B cell (primary cell): ENCODE measurements at regions not wholly inside any gene's neighbourhood (a gene's known extent, or its start where the extent isn't known, plus 50 kb on each side); places are given as distances from the start of the nearest gene placed in this dataset.

Experiments
- ATAC-seq: fragments of 200-7000 bp; cut with Tn5 transposase; one replicate; pipeline ENCODE4 v1.10.0; 2021; ENCODE audit warnings: low read depth, mild to moderate bottlenecking, moderate number of reproducible peaks, moderate library complexity
- CTCF ChIA-PET: fragments of 350-600 bp; sonication (Branson Sonifier 250); formaldehyde crosslinking; loops from one replicate; lab custom pipeline; 2021; ENCODE audit warnings: antibody characterized with exemption, inconsistent platforms; lab: Charles Lee
- POLR2A ChIA-PET: fragments of 350-600 bp; sonication (Branson Sonifier 250); formaldehyde crosslinking; loops from one replicate; lab custom pipeline; 2021; ENCODE audit warnings: antibody characterized with exemption; lab: Charles Lee
- DNase-seq: peaks from one replicate; pipeline ENCODE4 v3.0.0; 2013
- H2AFZ ChIP-seq: 2 replicates; pipeline ENCODE4 v1.6.1; 2012; ENCODE audit warnings: mild to moderate bottlenecking, low read depth, low read length; ENCODE audit not compliant: insufficient read depth, poor library complexity, severe bottlenecking
- H3K27ac ChIP-seq, 2 donors: 1 replicate in 1 of 2; 2 replicates in 1 of 2; pipeline ENCODE4 v1.5.1; 2012 to 2013; ENCODE audit warnings: low read length in 2 of 2, mild to moderate bottlenecking in 2 of 2, moderate library complexity in 1 of 2
- H3K27me3 ChIP-seq, 4 experiments: fragments of 200-600 bp in 1 of 4; sonication (generic) in 1 of 4; replicated peaks in 1 of 4; 1 replicate in 2 of 4; 2 replicates in 2 of 4; pipeline versions ENCODE4 v1.6.1 to v1.7.0; 2013 to 2016; ENCODE audit warnings: low read length in 3 of 4, mild to moderate bottlenecking in 2 of 4, mixed read lengths in 1 of 4, moderate library complexity in 1 of 4; ENCODE audit not compliant: insufficient read depth in 4 of 4, control insufficient read depth in 3 of 4; ENCODE audit errors: control extremely low read depth in 1 of 4
- H3K36me3 ChIP-seq, 2 experiments: replicated peaks in 1 of 2; 1 replicate in 1 of 2; 2 replicates in 1 of 2; pipeline versions ENCODE4 v1.6.1 to v1.7.1; 2013; ENCODE audit warnings: low read length in 1 of 2; ENCODE audit not compliant: insufficient read depth in 2 of 2, control insufficient read depth in 1 of 2; ENCODE audit errors: control extremely low read depth in 1 of 2, extremely low read depth in 1 of 2
- H3K4me1 ChIP-seq, 2 donors: fragments of 200-600 bp in 1 of 2; sonication (generic) in 1 of 2; 1 replicate in 1 of 2; 2 replicates in 1 of 2; pipeline versions ENCODE4 v1.5.1 to v1.6.1; 2013 to 2017; ENCODE audit warnings: low read length in 2 of 2; ENCODE audit not compliant: control insufficient read depth in 2 of 2, insufficient read depth in 2 of 2
- H3K4me2 ChIP-seq: replicated peaks from 2 replicates; pipeline ENCODE3; 2012; ENCODE audit warnings: mild to moderate bottlenecking, low read depth, low read length; ENCODE audit not compliant: poor library complexity, severe bottlenecking
- H3K4me3 ChIP-seq, 5 experiments: fragments of 200-600 bp in 1 of 5; sonication (generic) in 1 of 5; 1 replicate in 3 of 5; 2 replicates in 2 of 5; pipeline versions ENCODE4 v1.5.1 to v1.7.0; 2011 to 2016; ENCODE audit warnings: low read length in 4 of 5, mild to moderate bottlenecking in 4 of 5, low read depth in 2 of 5, control low read depth in 1 of 5, moderate library complexity in 1 of 5; ENCODE audit not compliant: insufficient read depth in 1 of 5; ENCODE audit errors: control extremely low read depth in 1 of 5, extremely low read depth in 1 of 5
- H3K79me2 ChIP-seq: fragments of 200-600 bp; sonication (generic); one replicate; pipeline ENCODE4 v1.6.0; 2016; ENCODE audit warnings: low read length; ENCODE audit not compliant: control insufficient read depth, insufficient read depth
- H3K9ac ChIP-seq: fragments of 200-600 bp; sonication (generic); 2 replicates; pipeline ENCODE4 v1.6.1; 2017; ENCODE audit warnings: mild to moderate bottlenecking, low read length, moderate library complexity
- H3K9me3 ChIP-seq, 3 donors: one replicate each; pipeline versions ENCODE4 v1.6.1 to v1.7.1; 2013; ENCODE audit warnings: low read length in 2 of 3; ENCODE audit not compliant: control insufficient read depth in 2 of 3, insufficient read depth in 1 of 3; ENCODE audit errors: control extremely low read depth in 1 of 3
- H4K20me1 ChIP-seq: 2 replicates; pipeline ENCODE4 v1.6.0; 2012; ENCODE audit warnings: mild to moderate bottlenecking, low read length; ENCODE audit not compliant: insufficient read depth, control insufficient read depth, poor library complexity, severe bottlenecking
- H3K27ac Mint-ChIP-seq: one replicate; pipeline ENCODE4 v1.8.0; 2021; ENCODE audit warnings: mixed read lengths
- H3K27me3 Mint-ChIP-seq: one replicate; pipeline ENCODE4 v1.8.0; 2021; ENCODE audit warnings: mixed read lengths
- H3K4me1 Mint-ChIP-seq: one replicate; pipeline ENCODE4 v1.8.0; 2021; ENCODE audit warnings: mixed read lengths
- H3K4me3 Mint-ChIP-seq: one replicate; pipeline ENCODE4 v1.8.0; 2021; ENCODE audit warnings: mixed read lengths
- H3K9me3 Mint-ChIP-seq: one replicate; pipeline ENCODE4 v1.8.0; 2022; ENCODE audit warnings: mixed read lengths; ENCODE audit not compliant: insufficient read depth
- EZH2 ChIP-seq: IDR thresholded peaks from 2 replicates; pipeline ENCODE4 v1.6.1; 2012; ENCODE audit warnings: borderline replicate concordance, low read depth, mild to moderate bottlenecking, moderate library complexity, low read length; ENCODE audit not compliant: insufficient read depth, poor library complexity, severe bottlenecking
- whole genome bisulfite sequencing: methylation state at CpG from one replicate; pipeline ENCODE4 v1.1.5; 2013; ENCODE audit warnings: missing lambda C conversion rate; ENCODE audit not compliant: insufficient coverage; 5-methylcytosine and 5-hydroxymethylcytosine counted together
- intact Hi-C: fragments of 100-400 bp; cut with micrococcal nuclease; formaldehyde crosslinking; loops from one replicate; pipeline ENCODE4 v1.10.0; 2022
- TF ChIP-seq, protein P1 (sequence below): fragments of 200-600 bp; IDR thresholded peaks from one replicate; pipeline ENCODE4 v1.8.0; 2022; ENCODE audit warnings: antibody characterized with exemption, mild to moderate bottlenecking

DNA sequence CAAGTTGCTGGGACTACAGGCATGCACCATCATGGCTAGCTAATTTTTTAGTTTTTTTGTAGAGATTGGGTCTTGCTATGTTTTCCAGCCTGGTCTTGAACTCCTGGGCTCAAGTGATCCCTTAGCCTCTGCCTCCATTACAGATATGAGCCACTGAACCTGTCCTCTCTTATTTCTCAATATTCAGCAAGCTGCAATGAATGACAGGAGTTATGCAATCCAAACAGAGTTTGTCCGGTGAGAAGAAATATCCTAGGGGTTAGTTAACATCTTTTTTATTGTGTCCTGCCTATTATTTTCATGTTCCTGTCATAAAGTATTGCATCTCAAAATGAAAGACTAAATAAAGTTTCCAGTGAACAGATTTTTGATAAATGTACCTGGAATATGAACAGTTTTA is 1161.4 kb downstream of the OTOL1 start:
- Mint-ChIP-seq H3K4me1 (no peaks in the 10 kb centered on the region), H3K4me3 (no peak overlapping the region), H3K9me3 (peaks cover 2% of the 10 kb centered on the region), H3K27ac (no peak overlapping the region), H3K27me3 (no peaks in the 10 kb centered on the region)
- Histone ChIP-seq H3K4me2 (no peak overlapping the region), H3K9ac (no peak overlapping the region), H3K79me2 (no peaks in the 10 kb centered on the region), H3K36me3 (no peaks in the 10 kb centered on the region), H3K4me1 (no peaks in the 10 kb centered on the region), H4K20me1 (no peaks in the 10 kb centered on the region), H3K9me3 (peaks cover 0 to 1% (median 0%) of the 10 kb centered on the region in 3 donors), H3K4me3 (no peak overlapping the region), H3K27ac (no peak overlapping the region), H3K27me3 (no peaks in the 10 kb centered on the region), H2AFZ (no peak overlapping the region)
- ATAC-seq = no peak
- ChIA-PET CTCF (no interaction called here), POLR2A (no interaction called here)
- intact Hi-C loops = no loop called here
- TF ChIP-seq, protein P1, sequence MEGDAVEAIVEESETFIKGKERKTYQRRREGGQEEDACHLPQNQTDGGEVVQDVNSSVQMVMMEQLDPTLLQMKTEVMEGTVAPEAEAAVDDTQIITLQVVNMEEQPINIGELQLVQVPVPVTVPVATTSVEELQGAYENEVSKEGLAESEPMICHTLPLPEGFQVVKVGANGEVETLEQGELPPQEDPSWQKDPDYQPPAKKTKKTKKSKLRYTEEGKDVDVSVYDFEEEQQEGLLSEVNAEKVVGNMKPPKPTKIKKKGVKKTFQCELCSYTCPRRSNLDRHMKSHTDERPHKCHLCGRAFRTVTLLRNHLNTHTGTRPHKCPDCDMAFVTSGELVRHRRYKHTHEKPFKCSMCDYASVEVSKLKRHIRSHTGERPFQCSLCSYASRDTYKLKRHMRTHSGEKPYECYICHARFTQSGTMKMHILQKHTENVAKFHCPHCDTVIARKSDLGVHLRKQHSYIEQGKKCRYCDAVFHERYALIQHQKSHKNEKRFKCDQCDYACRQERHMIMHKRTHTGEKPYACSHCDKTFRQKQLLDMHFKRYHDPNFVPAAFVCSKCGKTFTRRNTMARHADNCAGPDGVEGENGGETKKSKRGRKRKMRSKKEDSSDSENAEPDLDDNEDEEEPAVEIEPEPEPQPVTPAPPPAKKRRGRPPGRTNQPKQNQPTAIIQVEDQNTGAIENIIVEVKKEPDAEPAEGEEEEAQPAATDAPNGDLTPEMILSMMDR = no peak
- no peak for TF ChIP-seq EZH2
- no CpG with 5 or more reads among the region's 1 CpG for WGBS
- no peak for DNase-seq

DNA sequence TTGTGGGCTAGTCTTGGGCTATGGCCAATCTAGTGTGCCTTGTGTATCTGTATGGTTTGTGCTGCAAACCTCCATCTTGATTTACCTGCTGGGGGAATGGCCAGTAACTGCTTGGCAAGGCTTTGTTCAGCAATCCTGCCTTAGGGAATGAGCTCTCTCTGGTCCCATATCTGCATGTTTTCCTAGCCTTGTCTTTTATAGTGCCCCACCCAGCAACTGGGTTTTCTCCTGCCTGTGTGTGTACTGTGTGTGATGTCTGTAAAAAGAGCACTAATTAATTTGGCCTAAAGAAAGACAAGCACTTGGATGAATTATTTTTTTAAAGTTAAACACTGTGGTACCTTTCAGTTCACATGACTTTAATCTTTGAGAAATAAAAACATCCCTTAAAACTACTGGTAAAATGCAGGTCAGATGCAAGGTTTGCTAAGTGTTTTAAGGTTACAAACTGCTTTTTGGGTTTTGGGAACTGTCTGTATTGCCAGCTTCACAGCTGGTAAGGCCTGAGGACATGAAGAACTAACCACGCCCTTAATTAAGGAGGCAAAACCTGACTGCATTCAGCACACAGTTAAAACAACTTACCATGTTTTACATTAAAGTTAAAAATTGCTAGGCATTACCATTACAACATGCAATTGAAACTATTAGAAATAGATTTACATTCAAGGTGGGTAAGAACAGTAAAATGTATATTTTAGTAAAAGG is 1169.2 kb downstream of the OTOL1 start:
- no peak overlapping the region for H3K9ac ChIP-seq
- no peak overlapping the region for H2AFZ ChIP-seq
- Mint-ChIP-seq H3K9me3 (no peaks in the 10 kb centered on the region), H3K27ac (no peak overlapping the region), H3K4me1 (no peaks in the 10 kb centered on the region), H3K27me3 (no peaks in the 10 kb centered on the region), H3K4me3 (no peak overlapping the region)
- ChIA-PET POLR2A (no interaction called here), CTCF (no interaction called here)
- no peaks in the 10 kb centered on the region for H4K20me1 ChIP-seq
- no peak overlapping the region for H3K27ac ChIP-seq
- peaks cover 0 to 8% (median 0%) of the 10 kb centered on the region in 3 donors for H3K9me3 ChIP-seq
- no peak for DNase-seq
- no peak for ATAC-seq
- no peak for TF ChIP-seq EZH2
- TF ChIP-seq, protein P1 = no peak
- no peaks in the 10 kb centered on the region for H3K36me3 ChIP-seq
- intact Hi-C loops = no loop called here
- WGBS = no CpG with 5 or more reads among the region's 1 CpG
- H3K79me2 ChIP-seq = no peaks in the 10 kb centered on the region
- no peak overlapping the region for H3K4me3 ChIP-seq
- H3K4me1 ChIP-seq = no peaks in the 10 kb centered on the region
- no peak overlapping the region for H3K4me2 ChIP-seq
- no peaks in the 10 kb centered on the region for H3K27me3 ChIP-seq
